ENCODE measurements at regions not wholly inside any gene's neighbourhood (a gene's known extent, or its start where the extent isn't known, plus 50 kb on each side); places are given as distances from the start of the nearest gene placed in this dataset.

- no peak for TF ChIP-seq BCOR (IDR thresholded peaks at IDR 0.05)
- no peak for TF ChIP-seq HDAC6 (IDR thresholded peaks at IDR 0.05; ENCODE audit: low read depth, low read length)
- TF ChIP-seq MAFK (IDR thresholded peaks at IDR 0.05; ENCODE audit: low read length): no peak
- TF ChIP-seq SFPQ (IDR thresholded peaks at IDR 0.05; ENCODE audit: low read depth, low read length): no peak
- no peak for TF ChIP-seq SREBF2 (CRISPR knock-in tag; IDR thresholded peaks at IDR 0.05)
- TF ChIP-seq ZNF174 (CRISPR knock-in tag; IDR thresholded peaks at IDR 0.05): no peak
- no peak for TF ChIP-seq RFX5 (IDR thresholded peaks at IDR 0.05; ENCODE audit: low read depth, low read length)
- TF ChIP-seq PREB (CRISPR knock-in tag; IDR thresholded peaks at IDR 0.05): no peak
- TF ChIP-seq RAD21 (CRISPR knock-in tag; conservative IDR thresholded peaks at IDR 0.05 in 1 of 2, IDR thresholded peaks at IDR 0.05 in 1 of 2): no peak
- TF ChIP-seq SIX5 (IDR thresholded peaks at IDR 0.05; ENCODE audit: borderline replicate concordance in 1 of 2, insufficient read depth in 1 of 2, low read depth in 1 of 2, low read length in 2 of 2): no peak
- no peak for TF ChIP-seq HCFC1 (IDR thresholded peaks at IDR 0.05; ENCODE audit: low read depth, low read length)
- TF ChIP-seq CTCF (IDR thresholded peaks at IDR 0.05 in 2 of 3, conservative IDR thresholded peaks at IDR 0.05 in 1 of 3; ENCODE audit: insufficient read depth in 2 of 3, low read depth in 1 of 3, low read length in 3 of 3): no peak
- TF ChIP-seq CEBPB (tag; IDR thresholded peaks at IDR 0.05): no peak
Measured at GRCh38 chr4:11281720-11282119, 147.0 kb downstream of the HS3ST1 start.
